ENCODE measurements at regions not wholly inside any gene's neighbourhood (a gene's known extent, or its start where the extent isn't known, plus 50 kb on each side); places are given as distances from the start of the nearest gene placed in this dataset.

DNA sequence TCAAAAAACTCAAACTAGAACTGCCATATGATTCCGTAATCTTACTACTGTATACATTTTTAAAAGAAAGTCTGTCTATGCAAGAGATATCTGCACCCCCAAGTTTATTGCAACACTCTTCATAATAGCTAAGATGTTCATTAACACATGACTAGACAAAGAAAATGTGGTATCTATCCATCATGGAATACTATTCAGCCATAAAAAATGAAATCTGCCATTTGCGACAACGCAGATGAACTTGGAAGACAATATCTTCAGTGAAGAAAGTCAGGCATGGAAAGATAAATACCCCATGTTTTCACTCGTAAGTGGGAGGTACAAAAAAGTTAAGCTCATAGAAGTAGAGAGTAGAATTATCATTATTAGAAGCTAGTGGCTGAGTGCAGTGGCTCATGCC is 87.3 kb upstream of the DHRSX start:
- DNase-seq = no peak
- no peak overlapping the region for H3K27ac Mint-ChIP-seq
- peaks cover 16% of the 10 kb centered on the region for H3K27me3 Mint-ChIP-seq
- no peaks in the 10 kb centered on the region for H3K9me3 Mint-ChIP-seq
- H3K4me3 Mint-ChIP-seq = no peak overlapping the region
- peaks cover 9% of the 10 kb centered on the region for H3K4me1 Mint-ChIP-seq (ENCODE audit: low read depth)
- no peaks in the 10 kb centered on the region for H3K36me3 Mint-ChIP-seq (ENCODE audit: low read depth)

GRCh38 chrX:2587146-2587545 is 86.4 kb upstream of the DHRSX start:
- no peak for DNase-seq
- Mint-ChIP-seq H3K4me3 (no peak overlapping the region), H3K27ac (no peak overlapping the region), H3K27me3 (peaks cover 25% of the 10 kb centered on the region), H3K9me3 (no peaks in the 10 kb centered on the region), H3K4me1 (ENCODE audit: low read depth) (peaks cover 9% of the 10 kb centered on the region), H3K36me3 (ENCODE audit: low read depth) (no peaks in the 10 kb centered on the region)

DNA sequence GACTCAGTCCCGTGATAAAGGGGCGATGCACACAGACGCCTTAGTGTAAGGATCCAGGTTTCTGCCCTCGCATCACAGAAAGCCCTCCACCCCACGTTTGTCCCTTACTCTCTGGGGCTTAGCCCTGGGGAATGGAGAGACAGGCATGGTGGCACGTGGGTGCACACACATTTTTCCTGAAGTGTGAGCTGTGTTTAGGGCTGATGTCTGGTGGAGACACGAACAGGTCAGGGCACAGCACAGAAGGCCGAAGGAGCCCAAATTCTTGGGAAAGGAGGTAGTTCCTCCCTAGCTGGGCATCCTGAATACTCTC is 84.3 kb upstream of the DHRSX start:
- Mint-ChIP-seq H3K27ac (no peak overlapping the region), H3K27me3 (peaks cover 45% of the 10 kb centered on the region), H3K4me1 (ENCODE audit: low read depth) (peaks cover 9% of the 10 kb centered on the region), H3K4me3 (no peak overlapping the region), H3K9me3 (no peaks in the 10 kb centered on the region), H3K36me3 (ENCODE audit: low read depth) (no peaks in the 10 kb centered on the region)
- no peak for DNase-seq

- Mint-ChIP-seq H3K9me3 (no peaks in the 10 kb centered on the region), H3K4me1 (ENCODE audit: low read depth) (peaks cover 9% of the 10 kb centered on the region), H3K4me3 (peak overlapping the region; percentile 54), H3K27ac (no peak overlapping the region), H3K27me3 (peaks cover 46% of the 10 kb centered on the region), H3K36me3 (ENCODE audit: low read depth) (no peaks in the 10 kb centered on the region)
- DNase-seq = no peak
Observed at GRCh38 chrX:2584251-2585157, 83.7 kb upstream of the DHRSX start.

GRCh38 chrX:2583194-2584162 is 82.7 kb upstream of the DHRSX start:
- H3K9me3 Mint-ChIP-seq = no peaks in the 10 kb centered on the region
- H3K27me3 Mint-ChIP-seq = peaks cover 55% of the 10 kb centered on the region
- H3K27ac Mint-ChIP-seq = no peak overlapping the region
- no peak overlapping the region for H3K4me3 Mint-ChIP-seq
- H3K36me3 Mint-ChIP-seq (ENCODE audit: low read depth) = no peaks in the 10 kb centered on the region
- H3K4me1 Mint-ChIP-seq (ENCODE audit: low read depth) = peaks cover 15% of the 10 kb centered on the region
- DNase-seq = no peak

DNA sequence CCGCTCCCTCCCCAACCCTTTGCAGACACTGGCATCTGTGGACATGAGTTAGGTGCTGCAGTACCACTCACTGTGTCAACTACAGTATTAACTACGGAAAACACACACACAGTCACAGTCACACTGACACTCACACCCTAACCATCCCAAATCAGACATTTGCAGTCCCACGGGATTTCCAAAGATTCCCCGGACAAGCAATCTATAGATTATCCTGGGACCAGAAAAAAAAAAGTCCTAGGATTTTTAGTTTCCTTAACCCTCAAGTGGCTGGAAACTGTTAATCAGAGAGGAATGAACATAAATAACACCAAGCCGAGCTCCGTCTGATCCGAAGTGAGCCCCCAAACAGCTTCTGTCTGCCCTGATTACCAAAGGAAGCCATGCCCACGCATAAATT is 81.9 kb upstream of the DHRSX start:
- no peak overlapping the region for H3K4me3 Mint-ChIP-seq
- H3K9me3 Mint-ChIP-seq = no peaks in the 10 kb centered on the region
- no peak for DNase-seq
- no peak overlapping the region for H3K27ac Mint-ChIP-seq
- peaks cover 23% of the 10 kb centered on the region for H3K4me1 Mint-ChIP-seq (ENCODE audit: low read depth)
- peaks cover 64% of the 10 kb centered on the region for H3K27me3 Mint-ChIP-seq
- no peaks in the 10 kb centered on the region for H3K36me3 Mint-ChIP-seq (ENCODE audit: low read depth)

GRCh38 chrX:2581296-2581695 is 80.5 kb upstream of the DHRSX start:
- Mint-ChIP-seq H3K4me3 (no peak overlapping the region), H3K27ac (no peak overlapping the region), H3K27me3 (peaks cover 67% of the 10 kb centered on the region), H3K9me3 (no peaks in the 10 kb centered on the region), H3K36me3 (ENCODE audit: low read depth) (no peaks in the 10 kb centered on the region), H3K4me1 (ENCODE audit: low read depth) (peaks cover 29% of the 10 kb centered on the region)
- DNase-seq = no peak

DNA sequence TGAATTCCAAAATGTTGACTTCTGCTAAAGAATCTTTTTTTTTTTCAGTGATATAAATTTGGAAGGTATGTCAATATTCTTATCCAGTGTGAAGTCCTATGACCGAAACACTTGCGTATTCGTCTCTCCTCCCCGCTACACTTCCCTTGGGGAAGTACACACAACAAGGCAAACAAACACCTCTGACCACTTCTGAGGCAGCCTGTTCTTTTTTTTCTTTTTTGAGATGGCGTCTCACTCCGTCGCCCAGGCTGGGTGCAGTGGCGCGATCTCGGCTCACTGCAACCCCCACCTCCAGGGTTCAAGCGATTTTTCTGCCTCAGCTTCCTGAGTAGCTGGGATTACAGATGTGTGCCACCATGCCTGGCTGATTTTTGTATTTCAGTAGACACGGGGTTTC is 78.1 kb upstream of the DHRSX start:
- Mint-ChIP-seq H3K4me3 (no peak overlapping the region), H3K9me3 (no peaks in the 10 kb centered on the region), H3K4me1 (ENCODE audit: low read depth) (peaks cover 26% of the 10 kb centered on the region), H3K36me3 (ENCODE audit: low read depth) (no peaks in the 10 kb centered on the region), H3K27me3 (peaks cover 55% of the 10 kb centered on the region), H3K27ac (no peak overlapping the region)
- no peak for DNase-seq

GRCh38 chrX:2577844-2578466 is 77.2 kb upstream of the DHRSX start:
- Mint-ChIP-seq H3K9me3 (no peaks in the 10 kb centered on the region), H3K36me3 (ENCODE audit: low read depth) (no peaks in the 10 kb centered on the region), H3K4me3 (no peak overlapping the region), H3K4me1 (ENCODE audit: low read depth) (peaks cover 23% of the 10 kb centered on the region), H3K27me3 (peaks cover 50% of the 10 kb centered on the region), H3K27ac (peak overlapping the region; percentile 8)
- no peak for DNase-seq

DNA sequence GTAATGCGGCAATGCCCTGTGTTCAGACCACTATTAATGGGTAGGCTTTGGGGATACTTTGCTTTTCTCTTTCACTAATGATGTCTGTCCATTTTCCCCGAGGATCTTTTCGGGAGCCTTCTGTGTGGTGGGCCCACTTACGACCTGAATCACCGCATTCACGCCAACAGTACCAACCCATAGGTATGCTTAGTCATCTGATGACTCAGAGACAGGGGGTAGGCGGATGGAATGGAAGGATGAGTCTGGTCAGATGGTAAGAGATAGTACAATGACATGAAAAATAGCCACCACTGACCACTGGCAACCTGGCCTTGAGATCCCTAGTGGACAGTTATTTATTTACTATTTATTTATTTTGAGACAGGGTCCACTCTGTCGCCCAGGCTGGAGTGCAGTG is 76.0 kb upstream of the DHRSX start:
- H3K4me1 Mint-ChIP-seq (ENCODE audit: low read depth) = peaks cover 20% of the 10 kb centered on the region
- H3K4me3 Mint-ChIP-seq = no peak overlapping the region
- no peaks in the 10 kb centered on the region for H3K36me3 Mint-ChIP-seq (ENCODE audit: low read depth)
- no peak for DNase-seq
- H3K9me3 Mint-ChIP-seq = no peaks in the 10 kb centered on the region
- peaks cover 38% of the 10 kb centered on the region for H3K27me3 Mint-ChIP-seq
- no peak overlapping the region for H3K27ac Mint-ChIP-seq

DNA sequence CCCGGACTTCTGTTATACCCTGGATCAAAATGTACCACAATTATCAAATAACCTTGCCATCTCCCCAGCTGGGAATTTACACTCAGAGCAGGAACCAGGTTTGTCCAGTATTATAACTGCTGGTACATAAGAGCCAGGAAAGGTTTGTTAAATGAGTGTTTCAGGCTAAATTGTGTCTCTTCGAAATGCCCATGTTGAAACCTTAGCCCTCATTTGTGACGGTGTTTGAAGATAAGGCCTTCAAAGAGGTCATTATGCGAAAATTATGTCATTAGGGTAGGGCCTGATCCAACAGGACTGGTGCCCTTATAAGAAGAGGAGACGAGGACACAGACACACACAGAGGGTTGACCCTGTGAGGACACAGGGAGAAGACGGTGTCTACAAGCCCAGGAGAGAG is 73.5 kb upstream of the DHRSX start:
- peaks cover 20% of the 10 kb centered on the region for H3K4me1 Mint-ChIP-seq (ENCODE audit: low read depth)
- peaks cover 1% of the 10 kb centered on the region for H3K9me3 Mint-ChIP-seq
- H3K36me3 Mint-ChIP-seq (ENCODE audit: low read depth) = no peaks in the 10 kb centered on the region
- H3K27ac Mint-ChIP-seq = no peak overlapping the region
- H3K27me3 Mint-ChIP-seq = peaks cover 18% of the 10 kb centered on the region
- DNase-seq = no peak
- H3K4me3 Mint-ChIP-seq = no peak overlapping the region

DNA sequence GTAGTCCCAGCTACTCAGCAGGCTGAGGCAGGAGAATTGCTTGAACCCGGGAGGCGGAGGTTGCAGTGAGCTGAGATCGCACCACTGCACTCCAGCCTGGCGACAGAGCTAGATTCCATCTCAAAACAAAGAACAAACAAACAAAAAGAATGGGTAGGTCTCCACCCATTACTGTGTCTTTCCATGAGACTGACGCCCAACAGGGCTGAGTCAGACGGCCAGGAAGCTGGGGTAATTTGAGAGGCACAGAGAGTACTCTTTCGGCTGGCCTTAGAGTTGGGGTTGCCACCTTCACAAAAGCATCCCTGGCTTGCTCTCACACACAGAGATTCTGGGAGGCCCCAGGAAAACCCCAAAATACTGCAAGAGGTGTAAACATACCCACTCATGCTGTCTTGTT is 72.0 kb upstream of the DHRSX start:
- no peak for DNase-seq
- Mint-ChIP-seq H3K27me3 (peaks cover 4% of the 10 kb centered on the region), H3K4me1 (ENCODE audit: low read depth) (peaks cover 7% of the 10 kb centered on the region), H3K4me3 (no peak overlapping the region), H3K27ac (no peak overlapping the region), H3K9me3 (peaks cover 2% of the 10 kb centered on the region), H3K36me3 (ENCODE audit: low read depth) (no peaks in the 10 kb centered on the region)

DNA sequence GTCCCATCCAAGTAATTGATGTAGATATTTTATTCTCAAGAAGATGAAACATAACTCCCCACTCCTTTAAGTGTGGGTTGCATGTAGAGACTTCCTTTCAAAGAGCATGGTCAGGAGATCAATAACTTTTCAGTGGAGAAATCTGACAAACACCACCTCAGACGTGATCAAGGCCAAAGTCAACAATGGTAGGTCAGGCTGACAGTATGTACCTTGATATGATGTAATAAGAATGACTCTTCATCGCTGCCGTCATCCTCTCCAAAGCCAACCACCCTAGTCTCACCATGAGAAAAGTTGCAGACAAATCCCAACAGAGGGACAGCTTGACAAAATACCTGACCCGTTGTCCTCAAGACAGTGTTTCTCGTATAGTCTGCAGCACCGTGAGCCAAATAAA is 67.3 kb upstream of the DHRSX start:
- Mint-ChIP-seq H3K27ac (no peak overlapping the region), H3K36me3 (ENCODE audit: low read depth) (no peaks in the 10 kb centered on the region), H3K9me3 (peaks cover 2% of the 10 kb centered on the region), H3K4me1 (ENCODE audit: low read depth) (no peaks in the 10 kb centered on the region), H3K4me3 (no peak overlapping the region), H3K27me3 (peaks cover 4% of the 10 kb centered on the region)
- no peak for DNase-seq

- Mint-ChIP-seq H3K36me3 (ENCODE audit: low read depth) (no peaks in the 10 kb centered on the region), H3K9me3 (peaks cover 2% of the 10 kb centered on the region), H3K27me3 (peaks cover 7% of the 10 kb centered on the region), H3K27ac (no peak overlapping the region), H3K4me1 (ENCODE audit: low read depth) (no peaks in the 10 kb centered on the region), H3K4me3 (no peak overlapping the region)
- no peak for DNase-seq
Observed at GRCh38 chrX:2566055-2566454, 65.3 kb upstream of the DHRSX start.

All from activated T-cell treated with anti-CD3 and anti-CD28 coated beads, Interleukin-2, amount 50 U/mL, for 24 hours (primary cell).